GM10248 (cell line): ENCODE measurements at regions not wholly inside any gene's neighbourhood (a gene's known extent, or its start where the extent isn't known, plus 50 kb on each side); places are given as distances from the start of the nearest gene placed in this dataset.

Experiments used
- CTCF ChIA-PET: fragments of 300-600 bp; sonication (Branson Sonifier 250); formaldehyde crosslinking; extraction: SDS; loops from one replicate; lab custom pipeline; 2021; ENCODE audit warnings: antibody characterized with exemption; lab: Yijun Ruan, JAX
- POLR2A ChIA-PET: fragments of 350-650 bp; sonication (Branson Sonifier 250); formaldehyde crosslinking; extraction: SDS; loops from one replicate; lab custom pipeline; 2020; ENCODE audit warnings: antibody characterized with exemption; lab: Yijun Ruan, JAX
- DNase-seq: peaks from one replicate; pipeline ENCODE4 v3.0.0; 2012; ENCODE audit errors: extremely low spot score
- CTCF ChIP-seq: IDR thresholded peaks from 2 replicates; pipeline ENCODE4 v1.5.1; 2012; ENCODE audit warnings: mild to moderate bottlenecking, low read depth; ENCODE audit errors: extremely low read depth, missing control alignments, control extremely low read depth

- CTCF ChIA-PET, result interaction anchor here (1.2 to 3.4 kb wide), 4 partner anchors 19 to 66 kb away, joined by 3 to 15 read pairs (median 3); no protein-coding TSS in a partner anchor
Measured at GRCh38 chr2:3981446-3981987, 278.1 kb downstream of the DCDC2C start.

GRCh38 chr2:3982160-3982559 is 278.8 kb downstream of the DCDC2C start:
- POLR2A ChIA-PET, result no interaction called here
- DNase-seq, result no peak
- no peak for TF ChIP-seq CTCF
- CTCF ChIA-PET, result interaction anchor here (1.2 kb wide), 1 partner anchor 20 kb away, joined by 3 read pairs; no protein-coding TSS in a partner anchor

More at GRCh38 chr2:3981446-3981987, 278.1 kb downstream of the DCDC2C start:
- POLR2A ChIA-PET, result no interaction called here
- no peak for TF ChIP-seq CTCF
- DNase-seq, result no peak

- ChIA-PET CTCF (interaction anchor here (1.2 kb wide), 1 partner anchor 11 kb away, joined by 3 read pairs; no protein-coding TSS in a partner anchor), POLR2A (no interaction called here)
- no peak for TF ChIP-seq CTCF
- no peak for DNase-seq
Measured at GRCh38 chr2:3986063-3986462, 282.7 kb downstream of the DCDC2C start.

GRCh38 chr2:3986530-3987258 is 283.3 kb downstream of the DCDC2C start:
- CTCF ChIA-PET, result no interaction called here
- TF ChIP-seq CTCF, result no peak
- DNase-seq, result no peak
- POLR2A ChIA-PET, result no interaction called here

- CTCF ChIA-PET, result no interaction called here
- POLR2A ChIA-PET, result no interaction called here
- TF ChIP-seq CTCF, result no peak
- no peak for DNase-seq
Measured at GRCh38 chr2:4002841-4003403, 299.5 kb downstream of the DCDC2C start.

- DNase-seq, result no peak
- no peak for TF ChIP-seq CTCF
- POLR2A ChIA-PET, result no interaction called here
- CTCF ChIA-PET, result interaction anchor here (1.4 kb wide), 1 partner anchor 53 kb away, joined by 3 read pairs; no protein-coding TSS in a partner anchor
Measured at GRCh38 chr2:4012197-4012596, 308.8 kb downstream of the DCDC2C start.
